ENCODE measurements at regions not wholly inside any gene's neighbourhood (a gene's known extent, or its start where the extent isn't known, plus 50 kb on each side); places are given as distances from the start of the nearest gene placed in this dataset.

GRCh38 chr15:39407116-39407515, 173.8 kb upstream of the THBS1 start:
- Histone ChIP-seq H3K36me3 (ENCODE audit: insufficient read depth, low read length) (no peaks in the 10 kb centered on the region), H3K4me1 (ENCODE audit: insufficient read depth, low read length) (no peaks in the 10 kb centered on the region), H3K27me3 (ENCODE audit: control insufficient read depth in 1 of 2, insufficient read depth in 2 of 2, low read length in 2 of 2) (peaks cover 0 to 5% of the 10 kb centered on the region in 2 experiments), H3K4me3 (ENCODE audit: low read length) (no peak overlapping the region), H3K27ac (ENCODE audit: low read depth in 1 of 2, low read length in 2 of 2) (no peak overlapping the region), H3K9me3 (ENCODE audit: control insufficient read depth in 1 of 2, insufficient read depth in 1 of 2, low read length in 2 of 2) (no peaks in the 10 kb centered on the region)
- CTCF ChIA-PET: no interaction called here
- Mint-ChIP-seq H3K4me1 (ENCODE audit: low read depth) (no peaks in the 10 kb centered on the region), H3K9me3 (no peaks in the 10 kb centered on the region), H3K27me3 (peaks cover 7% of the 10 kb centered on the region), H3K36me3 (ENCODE audit: low read depth) (no peaks in the 10 kb centered on the region), H3K27ac (no peak overlapping the region), H3K4me3 (no peak overlapping the region)
- no peak for DNase-seq
- ATAC-seq (ENCODE audit: poor library complexity): no peak
- POLR2A ChIA-PET: no interaction called here
- TF ChIP-seq, protein P1, sequence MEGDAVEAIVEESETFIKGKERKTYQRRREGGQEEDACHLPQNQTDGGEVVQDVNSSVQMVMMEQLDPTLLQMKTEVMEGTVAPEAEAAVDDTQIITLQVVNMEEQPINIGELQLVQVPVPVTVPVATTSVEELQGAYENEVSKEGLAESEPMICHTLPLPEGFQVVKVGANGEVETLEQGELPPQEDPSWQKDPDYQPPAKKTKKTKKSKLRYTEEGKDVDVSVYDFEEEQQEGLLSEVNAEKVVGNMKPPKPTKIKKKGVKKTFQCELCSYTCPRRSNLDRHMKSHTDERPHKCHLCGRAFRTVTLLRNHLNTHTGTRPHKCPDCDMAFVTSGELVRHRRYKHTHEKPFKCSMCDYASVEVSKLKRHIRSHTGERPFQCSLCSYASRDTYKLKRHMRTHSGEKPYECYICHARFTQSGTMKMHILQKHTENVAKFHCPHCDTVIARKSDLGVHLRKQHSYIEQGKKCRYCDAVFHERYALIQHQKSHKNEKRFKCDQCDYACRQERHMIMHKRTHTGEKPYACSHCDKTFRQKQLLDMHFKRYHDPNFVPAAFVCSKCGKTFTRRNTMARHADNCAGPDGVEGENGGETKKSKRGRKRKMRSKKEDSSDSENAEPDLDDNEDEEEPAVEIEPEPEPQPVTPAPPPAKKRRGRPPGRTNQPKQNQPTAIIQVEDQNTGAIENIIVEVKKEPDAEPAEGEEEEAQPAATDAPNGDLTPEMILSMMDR (IDR thresholded peaks at IDR 0.05): no peak
- intact Hi-C loops (cut with DNase I, micrococcal nuclease): no loop called here

DNA sequence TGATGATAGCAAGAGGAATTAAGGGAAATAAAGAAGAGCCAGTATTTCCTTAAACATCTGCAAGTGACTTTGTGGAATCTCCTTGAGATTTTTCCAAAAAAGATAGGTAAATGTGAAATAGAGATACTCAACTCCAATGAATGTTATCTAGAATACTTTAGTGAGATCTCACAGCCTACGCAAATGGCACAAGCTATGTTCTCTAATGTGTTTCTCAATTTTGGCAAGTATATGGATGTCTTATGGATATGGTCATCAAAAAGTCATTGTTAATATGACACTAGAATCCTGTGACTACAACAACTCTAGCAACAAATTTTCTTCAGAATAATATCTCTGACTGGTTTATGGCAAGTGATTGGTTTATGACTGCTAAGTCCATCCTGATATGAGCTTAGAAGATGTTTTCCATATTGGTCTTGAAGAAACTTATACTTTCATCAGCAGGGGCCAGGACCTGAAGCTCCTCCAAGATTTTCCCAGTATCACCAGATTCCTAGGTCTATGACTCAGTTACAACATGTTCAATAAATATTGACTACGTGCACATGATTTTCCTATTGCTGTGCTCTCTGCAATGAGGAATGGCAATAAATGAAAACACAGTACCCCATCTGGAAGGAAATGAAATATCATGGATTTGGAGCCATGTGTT, 170.9 kb upstream of the THBS1 start:
- CTCF ChIA-PET: no interaction called here
- DNase-seq (no peak), ATAC-seq (ENCODE audit: poor library complexity) (no peak)
- no peaks in the 10 kb centered on the region for H3K36me3 Mint-ChIP-seq (ENCODE audit: low read depth)
- TF ChIP-seq, protein P1 (IDR thresholded peaks at IDR 0.05): no peak
- no peak overlapping the region for H3K4me3 Mint-ChIP-seq
- H3K9me3 ChIP-seq (ENCODE audit: control insufficient read depth in 1 of 2, insufficient read depth in 1 of 2, low read length in 2 of 2): no peaks in the 10 kb centered on the region
- no peaks in the 10 kb centered on the region for H3K9me3 Mint-ChIP-seq
- H3K27me3 ChIP-seq (ENCODE audit: control insufficient read depth in 1 of 2, insufficient read depth in 2 of 2, low read length in 2 of 2): peaks cover 0 to 3% of the 10 kb centered on the region in 2 experiments
- H3K27ac ChIP-seq (ENCODE audit: low read depth in 1 of 2, low read length in 2 of 2): no peak overlapping the region
- no peaks in the 10 kb centered on the region for H3K4me1 ChIP-seq (ENCODE audit: insufficient read depth, low read length)
- H3K27ac Mint-ChIP-seq: no peak overlapping the region
- no peak overlapping the region for H3K4me3 ChIP-seq (ENCODE audit: low read length)
- no peaks in the 10 kb centered on the region for H3K4me1 Mint-ChIP-seq (ENCODE audit: low read depth)
- H3K36me3 ChIP-seq (ENCODE audit: insufficient read depth, low read length): no peaks in the 10 kb centered on the region
- intact Hi-C loops (cut with DNase I, micrococcal nuclease): no loop called here
- H3K27me3 Mint-ChIP-seq: peaks cover 7% of the 10 kb centered on the region
- POLR2A ChIA-PET: no interaction called here

- intact Hi-C loops (cut with DNase I, micrococcal nuclease): no loop called here
- H3K4me3 Mint-ChIP-seq: no peak overlapping the region
- ChIA-PET POLR2A (no interaction called here), CTCF (no interaction called here)
- H3K4me1 Mint-ChIP-seq (ENCODE audit: low read depth): no peaks in the 10 kb centered on the region
- Histone ChIP-seq H3K27ac (ENCODE audit: low read depth in 1 of 2, low read length in 2 of 2) (no peak overlapping the region), H3K36me3 (ENCODE audit: insufficient read depth, low read length) (no peaks in the 10 kb centered on the region), H3K9me3 (ENCODE audit: control insufficient read depth in 1 of 2, insufficient read depth in 1 of 2, low read length in 2 of 2) (no peaks in the 10 kb centered on the region), H3K4me3 (ENCODE audit: low read length) (no peak overlapping the region), H3K4me1 (ENCODE audit: insufficient read depth, low read length) (no peaks in the 10 kb centered on the region), H3K27me3 (ENCODE audit: control insufficient read depth in 1 of 2, insufficient read depth in 2 of 2, low read length in 2 of 2) (peaks cover 0 to 1% of the 10 kb centered on the region in 2 experiments)
- DNase-seq (peak in 2 of 14 experiments; percentile 43 to 45), ATAC-seq (ENCODE audit: poor library complexity) (no peak)
- TF ChIP-seq, protein P1 (IDR thresholded peaks at IDR 0.05): no peak
- no peak overlapping the region for H3K27ac Mint-ChIP-seq
- no peaks in the 10 kb centered on the region for H3K9me3 Mint-ChIP-seq
- peaks cover 7% of the 10 kb centered on the region for H3K27me3 Mint-ChIP-seq
- H3K36me3 Mint-ChIP-seq (ENCODE audit: low read depth): no peaks in the 10 kb centered on the region
These were observed 169.5 kb upstream of the THBS1 start for GRCh38 chr15:39411102-39411989.

All from CD4-positive, alpha-beta T cell (primary cell).